Endothelial cell of umbilical vein (primary cell): ENCODE measurements at regions not wholly inside any gene's neighbourhood (a gene's known extent, or its start where the extent isn't known, plus 50 kb on each side); places are given as distances from the start of the nearest gene placed in this dataset.

Experiments
- BruUV-seq: library from RNA; stranded (reverse); fragments of 400-500 nt; replicated peaks from 2 replicates; lab custom pipeline; 2021; lab: Mats Ljungman, UMichigan
- CTCF ChIA-PET: fragments of 300-600, 350-600 bp; sonication (Branson Sonifier 250); formaldehyde crosslinking; loops from one replicate; lab custom pipeline; 2021; ENCODE audit warnings: antibody characterized with exemption, inconsistent platforms; lab: Charles Lee
- POLR2A ChIA-PET: fragments of 300-600, 350-600 bp; sonication (Branson Sonifier 250); formaldehyde crosslinking; loops from one replicate; lab custom pipeline; 2021; ENCODE audit warnings: antibody characterized with exemption, inconsistent platforms; lab: Charles Lee
- DNase-seq: peaks from one replicate; pipeline ENCODE4 v3.0.0-alpha.2; 2011; ENCODE audit warnings: low read depth, low spot score
- FAIRE-seq: peaks from 2 replicates; lab custom pipeline; 2011; peaks lifted over from hg19 to GRCh38; lab: Jason Lieb, UNC
- H2AFZ ChIP-seq: 2 replicates; pipeline ENCODE4 v1.6.0; 2012; ENCODE audit warnings: low read depth, low read length, control low read depth, inconsistent platforms
- H3K27ac ChIP-seq: 2 replicates; pipeline ENCODE4 v1.5.1; 2011; ENCODE audit warnings: low read depth, mild to moderate bottlenecking, control low read depth, low read length, moderate library complexity; ENCODE audit not compliant: insufficient read depth
- H3K27me3 ChIP-seq, 2 experiments: 2 replicates each; pipeline versions ENCODE4 v1.6.0 to v1.6.1; 2011; ENCODE audit warnings: low read length in 2 of 2, mixed read lengths in 1 of 2; ENCODE audit not compliant: control insufficient read depth in 2 of 2, insufficient read depth in 2 of 2
- H3K36me3 ChIP-seq, 2 experiments: 2 replicates in 1 of 2; 3 replicates in 1 of 2; pipeline ENCODE4 v1.5.1; 2011; ENCODE audit warnings: low read length in 2 of 2, mild to moderate bottlenecking in 1 of 2, moderate library complexity in 1 of 2; ENCODE audit not compliant: control insufficient read depth in 2 of 2, insufficient read depth in 2 of 2; ENCODE audit errors: extremely low read depth in 1 of 2
- H3K4me1 ChIP-seq: 3 replicates; pipeline ENCODE4 v1.5.1; 2011; ENCODE audit warnings: mild to moderate bottlenecking, low read length; ENCODE audit not compliant: control insufficient read depth, insufficient read depth; ENCODE audit errors: extremely low read depth
- H3K4me2 ChIP-seq: 2 replicates; pipeline ENCODE4 v1.6.1; 2011; ENCODE audit warnings: low read length, control low read depth, mixed read lengths; ENCODE audit not compliant: insufficient read depth
- H3K4me3 ChIP-seq, 3 experiments: fragments of 200-600 bp in 1 of 3; sonication (generic), shearing (Covaris generic) in 1 of 3; replicated peaks in 1 of 3; 2 replicates each; pipeline ENCODE4 v1.5.1; 2011 to 2016; ENCODE audit warnings: control low read depth in 3 of 3, low read length in 3 of 3, mild to moderate bottlenecking in 2 of 3, inconsistent platforms in 1 of 3, low read depth in 1 of 3, moderate library complexity in 1 of 3; ENCODE audit not compliant: insufficient read depth in 1 of 3
- H3K79me2 ChIP-seq: 2 replicates; pipeline ENCODE4 v1.6.0; 2012; ENCODE audit warnings: low read length, inconsistent platforms; ENCODE audit not compliant: control insufficient read depth, insufficient read depth
- H3K9ac ChIP-seq: replicated peaks from 2 replicates; pipeline ENCODE3; 2011; ENCODE audit warnings: low read length, control low read depth; ENCODE audit not compliant: insufficient read depth; ENCODE audit errors: extremely low read depth
- H3K9me1 ChIP-seq: replicated peaks from 3 replicates; pipeline ENCODE4 v1.6.0; 2011; ENCODE audit warnings: mild to moderate bottlenecking, low read length; ENCODE audit not compliant: control insufficient read depth, insufficient read depth; ENCODE audit errors: extremely low read depth
- H3K9me3 ChIP-seq: replicated peaks from 2 replicates; pipeline ENCODE4 v1.5.1; 2012; ENCODE audit warnings: low read length, inconsistent platforms; ENCODE audit not compliant: control insufficient read depth, insufficient read depth
- H4K20me1 ChIP-seq: replicated peaks from 2 replicates; pipeline ENCODE3; 2011; ENCODE audit warnings: mild to moderate bottlenecking, low read length; ENCODE audit not compliant: control insufficient read depth, insufficient read depth; ENCODE audit errors: extremely low read depth
- EZH2 ChIP-seq: IDR thresholded peaks from 2 replicates; pipeline ENCODE4 v1.6.1; 2012; ENCODE audit warnings: borderline replicate concordance, low read depth, mild to moderate bottlenecking, moderate library complexity, low read length, inconsistent platforms; ENCODE audit not compliant: severe bottlenecking
- FOS ChIP-seq: IDR thresholded peaks from 2 replicates; pipeline ENCODE4 v1.6.1; 2011; ENCODE audit warnings: mild to moderate bottlenecking, low read length, moderate library complexity, borderline replicate concordance; ENCODE audit not compliant: insufficient read depth
- GATA2 ChIP-seq: IDR thresholded peaks from 2 replicates; pipeline ENCODE4 v1.7.0; 2011; ENCODE audit warnings: low read depth, mild to moderate bottlenecking, moderate library complexity, mixed read lengths, low read length; ENCODE audit not compliant: insufficient read length, insufficient read depth
- JUN ChIP-seq: IDR thresholded peaks from 2 replicates; pipeline ENCODE4 v1.6.1; 2011; ENCODE audit warnings: borderline replicate concordance, low read depth; ENCODE audit not compliant: insufficient read length, insufficient read depth
- MYC ChIP-seq: IDR thresholded peaks from one replicate; pipeline ENCODE4 v1.6.1; 2011; ENCODE audit warnings: mild to moderate bottlenecking, low read depth, low read length
- POLR2A ChIP-seq: IDR thresholded peaks from 2 replicates; pipeline ENCODE4 v1.6.1; 2012; ENCODE audit warnings: low read depth, mild to moderate bottlenecking, control low read depth, low read length
- POLR2AphosphoS5 ChIP-seq: IDR thresholded peaks from 2 replicates; pipeline ENCODE4 v1.6.1; 2012; ENCODE audit warnings: low read depth, mild to moderate bottlenecking, control low read depth, low read length, moderate library complexity; ENCODE audit not compliant: insufficient read depth
- dilution Hi-C: fragments of 300-500 bp; cut with MboI; formaldehyde crosslinking; loops from one replicate; pipeline ENCODE4 v1.15.0; 2019; ENCODE audit warnings: low sequenced_read_pairs; ENCODE audit not compliant: extremely low pct_ligation_motif_present
- intact Hi-C: fragments of 100-400 bp; cut with micrococcal nuclease; formaldehyde crosslinking; loops from one replicate; pipeline ENCODE4 v1.10.0; 2022
- TF ChIP-seq, protein P1 (sequence below), 2 donors: IDR thresholded peaks; 1 replicate in 1 of 2; 2 replicates in 1 of 2; pipeline ENCODE4 v1.5.1; 2011; ENCODE audit warnings: low read length in 2 of 2, mild to moderate bottlenecking in 2 of 2, moderate library complexity in 2 of 2, control low read depth in 1 of 2, inconsistent platforms in 1 of 2, low read depth in 1 of 2; ENCODE audit not compliant: insufficient read depth in 1 of 2; ENCODE audit errors: extremely low read depth in 1 of 2
- TF ChIP-seq, protein P2 (sequence below): IDR thresholded peaks from 2 replicates; pipeline ENCODE4 v1.6.1; 2011; ENCODE audit not compliant: insufficient read depth, insufficient read length

GRCh38 chr2:231646476-231646875 is 53.8 kb downstream of the TEX44 start:
- POLR2A ChIA-PET: no interaction called here
- dilution Hi-C loops (no loop called here), intact Hi-C loops (no loop called here)
- no peak overlapping the region for H3K4me3 ChIP-seq
- no peak overlapping the region for H3K27ac ChIP-seq
- H3K9me3 ChIP-seq: no peaks in the 10 kb centered on the region
- H3K9me1 ChIP-seq: no peaks in the 10 kb centered on the region
- no peak for DNase-seq
- CTCF ChIA-PET: interaction anchor here (0.8 to 6.8 kb wide), 6 partner anchors 23 to 69 kb away, joined by 3 to 93 read pairs (median 6); no protein-coding TSS in a partner anchor
- no peaks in the 10 kb centered on the region for H3K27me3 ChIP-seq
- no peak overlapping the region for H3K4me2 ChIP-seq
- no peak overlapping the region for H2AFZ ChIP-seq
- no TSS peak for BruUV-seq
- no peak for FAIRE-seq
- H3K36me3 ChIP-seq: no peaks in the 10 kb centered on the region
- H3K9ac ChIP-seq: no peak overlapping the region
- H3K79me2 ChIP-seq: no peaks in the 10 kb centered on the region
- no peaks in the 10 kb centered on the region for H4K20me1 ChIP-seq
- TF ChIP-seq POLR2A: no peak
- no peak for TF ChIP-seq POLR2AphosphoS5
- no peak for TF ChIP-seq FOS
- TF ChIP-seq, protein P1, sequence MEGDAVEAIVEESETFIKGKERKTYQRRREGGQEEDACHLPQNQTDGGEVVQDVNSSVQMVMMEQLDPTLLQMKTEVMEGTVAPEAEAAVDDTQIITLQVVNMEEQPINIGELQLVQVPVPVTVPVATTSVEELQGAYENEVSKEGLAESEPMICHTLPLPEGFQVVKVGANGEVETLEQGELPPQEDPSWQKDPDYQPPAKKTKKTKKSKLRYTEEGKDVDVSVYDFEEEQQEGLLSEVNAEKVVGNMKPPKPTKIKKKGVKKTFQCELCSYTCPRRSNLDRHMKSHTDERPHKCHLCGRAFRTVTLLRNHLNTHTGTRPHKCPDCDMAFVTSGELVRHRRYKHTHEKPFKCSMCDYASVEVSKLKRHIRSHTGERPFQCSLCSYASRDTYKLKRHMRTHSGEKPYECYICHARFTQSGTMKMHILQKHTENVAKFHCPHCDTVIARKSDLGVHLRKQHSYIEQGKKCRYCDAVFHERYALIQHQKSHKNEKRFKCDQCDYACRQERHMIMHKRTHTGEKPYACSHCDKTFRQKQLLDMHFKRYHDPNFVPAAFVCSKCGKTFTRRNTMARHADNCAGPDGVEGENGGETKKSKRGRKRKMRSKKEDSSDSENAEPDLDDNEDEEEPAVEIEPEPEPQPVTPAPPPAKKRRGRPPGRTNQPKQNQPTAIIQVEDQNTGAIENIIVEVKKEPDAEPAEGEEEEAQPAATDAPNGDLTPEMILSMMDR (IDR thresholded peaks at IDR 0.05; ENCODE audit: extremely low read depth in 1 of 2, insufficient read depth in 1 of 2, low read depth in 1 of 2, low read length in 2 of 2): no peak
- TF ChIP-seq, protein P2, sequence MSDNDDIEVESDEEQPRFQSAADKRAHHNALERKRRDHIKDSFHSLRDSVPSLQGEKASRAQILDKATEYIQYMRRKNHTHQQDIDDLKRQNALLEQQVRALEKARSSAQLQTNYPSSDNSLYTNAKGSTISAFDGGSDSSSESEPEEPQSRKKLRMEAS: no peak
- TF ChIP-seq MYC: no peak
- no peak for TF ChIP-seq EZH2
- TF ChIP-seq JUN: no peak
- TF ChIP-seq GATA2: no peak
- H3K4me1 ChIP-seq: peaks cover 12% of the 10 kb centered on the region
